Smooth muscle cell (in vitro differentiated cells): ENCODE measurements at regions not wholly inside any gene's neighbourhood (a gene's known extent, or its start where the extent isn't known, plus 50 kb on each side); places are given as distances from the start of the nearest gene placed in this dataset.

ENCODE experiments used
- DNase-seq: peaks from one replicate; lab custom pipeline; 2025; ENCODE audit not compliant: unreplicated experiment; lab: John Stamatoyannopoulos, UW
- H2AFZ ChIP-seq: fragments of 200-600 bp; sonication (generic); 2 replicates; pipeline ENCODE4 v1.6.0; 2016; ENCODE audit warnings: antibody characterized with exemption, low read depth, mild to moderate bottlenecking
- H3F3A ChIP-seq: fragments of 200-600 bp; sonication (generic); 2 replicates; pipeline ENCODE4 v1.6.0; 2017; ENCODE audit warnings: antibody characterized with exemption, low read depth
- H3K27ac ChIP-seq: fragments of 200-600 bp; sonication (generic); 2 replicates; pipeline ENCODE4 v1.5.1; 2016; ENCODE audit warnings: low read depth, mild to moderate bottlenecking
- H3K27me3 ChIP-seq: fragments of 200-600 bp; sonication (generic); 2 replicates; pipeline ENCODE4 v1.6.1; 2016; ENCODE audit warnings: low read depth, mild to moderate bottlenecking
- H3K36me3 ChIP-seq: fragments of 200-600 bp; sonication (generic); 2 replicates; pipeline ENCODE4 v1.5.1; 2016; ENCODE audit warnings: low read depth
- H3K4me1 ChIP-seq: fragments of 200-600 bp; sonication (generic); 2 replicates; pipeline ENCODE4 v1.5.1; 2016; ENCODE audit warnings: low read depth
- H3K4me2 ChIP-seq: fragments of 200-600 bp; sonication (generic); 2 replicates; pipeline ENCODE4 v1.6.0; 2016; ENCODE audit warnings: mild to moderate bottlenecking
- H3K4me3 ChIP-seq: fragments of 200-600 bp; sonication (generic); 2 replicates; pipeline ENCODE4 v1.5.1; 2016; ENCODE audit warnings: mild to moderate bottlenecking
- H3K79me2 ChIP-seq: fragments of 200-600 bp; sonication (generic); 2 replicates; pipeline ENCODE4 v1.6.0; 2016; ENCODE audit warnings: low read depth, mild to moderate bottlenecking
- H3K9ac ChIP-seq: fragments of 200-600 bp; sonication (generic); 2 replicates; pipeline ENCODE4 v1.6.0; 2016; ENCODE audit warnings: low read depth
- H3K9me3 ChIP-seq: fragments of 200-600 bp; sonication (generic); replicated peaks from 2 replicates; pipeline ENCODE4 v1.5.1; 2016; ENCODE audit warnings: low read depth
- H4K20me1 ChIP-seq: fragments of 200-600 bp; sonication (generic); 2 replicates; pipeline ENCODE4 v1.6.0; 2016; ENCODE audit warnings: low read depth
- CTCF ChIP-seq: fragments of 200-600 bp; sonication (generic); IDR thresholded peaks from 2 replicates; pipeline ENCODE4 v1.5.1; 2017; ENCODE audit warnings: borderline replicate concordance, mild to moderate bottlenecking, antibody characterized with exemption; ENCODE audit not compliant: insufficient read depth, poor library complexity, severe bottlenecking
- WGBS: methylation state at CpG from one replicate; pipeline ENCODE4 v1.1.7; 2016; ENCODE audit warnings: low lambda C conversion rate; 5-methylcytosine and 5-hydroxymethylcytosine counted together

DNA sequence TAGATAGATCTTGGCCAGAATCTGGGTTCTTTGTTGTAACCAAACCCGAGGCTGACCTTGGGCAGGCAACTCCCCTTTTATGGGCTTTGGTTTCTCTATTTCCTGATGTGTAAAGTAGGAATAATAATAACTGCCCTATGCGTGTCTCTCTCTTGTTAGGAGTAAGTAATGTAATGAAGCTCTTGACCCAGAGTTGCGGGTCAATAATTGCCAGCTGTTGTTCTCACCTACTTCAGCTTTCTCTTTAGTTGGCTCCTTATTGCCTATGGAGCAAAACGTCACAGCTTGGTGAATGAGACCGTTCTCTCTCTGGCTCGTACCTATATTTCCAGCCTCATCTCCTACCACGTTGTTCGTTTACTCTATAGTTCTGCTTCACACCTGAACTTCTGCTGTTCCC lies 56.6 kb upstream of the KIRREL3 start:
- Histone ChIP-seq H2AFZ (no peak overlapping the region), H3K27me3 (no peaks in the 10 kb centered on the region), H3K4me1 (no peaks in the 10 kb centered on the region), H4K20me1 (no peaks in the 10 kb centered on the region), H3K9ac (no peak overlapping the region), H3K4me3 (no peak overlapping the region), H3K27ac (no peak overlapping the region), H3K4me2 (no peak overlapping the region), H3K36me3 (no peaks in the 10 kb centered on the region), H3F3A (no peaks in the 10 kb centered on the region), H3K79me2 (no peaks in the 10 kb centered on the region), H3K9me3 (no peaks in the 10 kb centered on the region)
- no peak for TF ChIP-seq CTCF
- 94% methylated on average over 8 of the region's 8 CpGs for WGBS
- no peak for DNase-seq

GRCh38 chr11:127056338-127056971 lies 55.9 kb upstream of the KIRREL3 start:
- no peaks in the 10 kb centered on the region for H4K20me1 ChIP-seq
- no peaks in the 10 kb centered on the region for H3K9me3 ChIP-seq
- no peaks in the 10 kb centered on the region for H3K4me1 ChIP-seq
- H3K9ac ChIP-seq = no peak overlapping the region
- H3K36me3 ChIP-seq = no peaks in the 10 kb centered on the region
- 81% methylated on average over 6 of the region's 6 CpGs for WGBS
- H3K27me3 ChIP-seq = no peaks in the 10 kb centered on the region
- H3K4me2 ChIP-seq = no peak overlapping the region
- no peaks in the 10 kb centered on the region for H3F3A ChIP-seq
- H3K4me3 ChIP-seq = no peak overlapping the region
- H3K27ac ChIP-seq = no peak overlapping the region
- TF ChIP-seq CTCF = no peak
- H3K79me2 ChIP-seq = no peaks in the 10 kb centered on the region
- DNase-seq = no peak
- H2AFZ ChIP-seq = no peak overlapping the region

- WGBS = 87% methylated on average over 6 of the region's 6 CpGs
- Histone ChIP-seq H4K20me1 (no peaks in the 10 kb centered on the region), H3K4me2 (no peak overlapping the region), H3K79me2 (no peaks in the 10 kb centered on the region), H3K4me3 (no peak overlapping the region), H2AFZ (no peak overlapping the region), H3K27me3 (no peaks in the 10 kb centered on the region), H3F3A (no peaks in the 10 kb centered on the region), H3K4me1 (no peaks in the 10 kb centered on the region), H3K27ac (no peak overlapping the region), H3K9ac (no peak overlapping the region), H3K9me3 (no peaks in the 10 kb centered on the region), H3K36me3 (no peaks in the 10 kb centered on the region)
- no peak for DNase-seq
- TF ChIP-seq CTCF = no peak
These were observed 54.7 kb upstream of the KIRREL3 start for GRCh38 chr11:127055236-127055635.

DNA sequence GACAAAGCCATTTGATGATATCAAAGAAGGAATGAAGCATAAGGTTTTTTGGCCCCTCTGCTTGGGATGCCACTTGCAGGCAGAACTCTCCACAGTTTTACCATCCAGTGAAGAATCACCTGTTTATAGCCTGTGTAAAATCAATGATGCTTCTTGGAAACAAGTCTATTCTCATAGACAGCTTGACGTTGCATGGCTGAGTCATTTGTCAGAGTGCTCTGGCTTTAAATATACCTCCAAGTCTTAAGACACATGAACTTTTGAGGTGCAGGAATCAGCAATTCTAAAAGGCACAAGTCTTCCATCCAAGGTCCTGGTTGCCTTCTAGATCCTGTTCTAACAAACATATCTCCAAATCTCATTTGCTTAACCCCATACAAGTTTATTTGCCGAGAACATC lies 53.6 kb upstream of the KIRREL3 start:
- Histone ChIP-seq H3K4me1 (no peaks in the 10 kb centered on the region), H4K20me1 (no peaks in the 10 kb centered on the region), H3K27me3 (no peaks in the 10 kb centered on the region), H2AFZ (no peak overlapping the region), H3K79me2 (no peaks in the 10 kb centered on the region), H3K4me2 (no peak overlapping the region), H3K27ac (no peak overlapping the region), H3K9me3 (no peaks in the 10 kb centered on the region), H3F3A (no peaks in the 10 kb centered on the region), H3K4me3 (no peak overlapping the region), H3K9ac (no peak overlapping the region), H3K36me3 (no peaks in the 10 kb centered on the region)
- WGBS = 87% methylated on average over 2 of the region's 2 CpGs
- no peak for TF ChIP-seq CTCF
- no peak for DNase-seq
